ENCODE measurements at regions not wholly inside any gene's neighbourhood (a gene's known extent, or its start where the extent isn't known, plus 50 kb on each side); places are given as distances from the start of the nearest gene placed in this dataset.

- no peak overlapping the region for H3K27ac ChIP-seq
- TF ChIP-seq ZFX (IDR thresholded peaks at IDR 0.05; ENCODE audit: borderline replicate concordance) (no peak), CTCF (IDR thresholded peaks at IDR 0.05) (no peak)
Observed at GRCh38 chr1:219993554-219994433, 52.5 kb downstream of the EPRS1 start.

DNA sequence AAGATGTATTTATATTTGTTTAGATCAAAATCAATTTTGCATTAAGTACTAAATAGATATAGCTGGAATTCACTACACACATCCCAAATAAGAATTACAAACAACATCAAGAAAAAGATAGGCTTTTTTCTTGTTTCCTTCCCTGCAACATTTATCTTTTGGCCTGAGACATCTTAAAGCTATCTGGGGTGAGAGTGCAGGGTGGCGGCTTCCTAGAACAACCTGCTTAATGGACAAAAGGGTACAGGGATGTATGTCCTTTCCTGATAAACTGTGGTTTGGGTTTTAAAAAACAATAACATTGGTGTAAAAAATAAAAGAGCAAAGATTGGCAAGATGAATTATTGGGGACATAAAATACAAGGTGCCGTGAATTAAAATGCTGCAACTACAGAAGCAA, 54.4 kb downstream of the EPRS1 start:
- TF ChIP-seq ZFX (IDR thresholded peaks at IDR 0.05; ENCODE audit: borderline replicate concordance) (no peak), CTCF (IDR thresholded peaks at IDR 0.05) (no peak)
- no peak overlapping the region for H3K27ac ChIP-seq

GRCh38 chr1:219991511-219991810, 54.8 kb downstream of the EPRS1 start:
- TF ChIP-seq ZFX (IDR thresholded peaks at IDR 0.05; ENCODE audit: borderline replicate concordance) (no peak), CTCF (IDR thresholded peaks at IDR 0.05) (no peak)
- H3K27ac ChIP-seq, result no peak overlapping the region

- TF ChIP-seq CTCF (IDR thresholded peaks at IDR 0.05) (peak; percentile 94), ZFX (IDR thresholded peaks at IDR 0.05; ENCODE audit: borderline replicate concordance) (no peak)
- no peak overlapping the region for H3K27ac ChIP-seq
Observed at GRCh38 chr1:219990782-219991510, 55.4 kb downstream of the EPRS1 start.

DNA sequence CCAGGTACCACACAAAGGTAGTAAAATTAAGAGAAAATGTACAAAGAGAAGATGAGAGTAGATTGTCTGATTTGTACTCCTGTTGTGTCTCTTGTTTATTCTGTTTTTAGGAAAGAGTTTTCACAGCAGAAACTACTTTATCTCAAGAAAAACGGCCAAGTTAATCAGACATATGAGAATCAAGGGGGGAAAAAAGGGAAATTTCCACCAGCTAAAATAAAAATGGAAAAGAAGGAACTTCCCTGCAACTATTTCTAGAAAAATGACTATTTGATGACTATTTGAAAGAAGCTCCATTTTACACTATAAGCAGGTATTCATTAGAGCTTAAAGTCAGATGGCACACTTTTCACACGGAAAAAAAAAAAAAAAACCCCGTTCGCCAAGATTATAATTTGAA, 56.5 kb downstream of the EPRS1 start:
- no peak for TF ChIP-seq ZFX (IDR thresholded peaks at IDR 0.05; ENCODE audit: borderline replicate concordance)
- TF ChIP-seq CTCF (IDR thresholded peaks at IDR 0.05), result no peak
- H3K27ac ChIP-seq, result no peak overlapping the region

DNA sequence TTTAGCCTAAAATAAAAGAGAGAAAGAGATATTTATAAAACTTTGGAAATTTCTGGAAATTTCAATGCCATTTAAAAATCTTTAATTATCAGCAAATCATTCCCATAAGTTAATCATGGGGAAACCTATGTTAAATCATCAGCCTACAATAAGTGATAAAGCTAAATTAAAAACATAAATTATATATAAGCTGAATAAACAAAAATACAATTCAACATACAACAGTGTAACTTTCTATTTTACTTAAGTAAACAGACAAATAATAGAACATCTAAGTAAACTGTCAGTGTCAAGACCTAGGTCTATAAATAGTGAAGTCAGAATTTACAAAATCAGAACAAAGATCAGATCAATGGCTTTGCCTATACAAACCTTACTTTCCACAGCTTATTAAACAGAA, 57.5 kb downstream of the EPRS1 start:
- TF ChIP-seq ZFX (IDR thresholded peaks at IDR 0.05; ENCODE audit: borderline replicate concordance), result no peak
- no peak for TF ChIP-seq CTCF (IDR thresholded peaks at IDR 0.05)
- H3K27ac ChIP-seq, result no peak overlapping the region

- TF ChIP-seq CTCF (IDR thresholded peaks at IDR 0.05), result no peak
- TF ChIP-seq ZFX (IDR thresholded peaks at IDR 0.05; ENCODE audit: borderline replicate concordance), result no peak
- H3K27ac ChIP-seq, result no peak overlapping the region
Observed at GRCh38 chr1:219988387-219988786, 57.9 kb downstream of the EPRS1 start.
